Breast epithelium (tissue), 4 donors: ENCODE measurements at regions not wholly inside any gene's neighbourhood (a gene's known extent, or its start where the extent isn't known, plus 50 kb on each side); places are given as distances from the start of the nearest gene placed in this dataset.

Experiments used
- DNase-seq, 2 donors: peaks; one replicate each; pipeline ENCODE4 v3.0.0-alpha.2; 2019; ENCODE audit warnings: low spot score in 2 of 2
- H3K27ac ChIP-seq, 2 donors: fragments of 200-600 bp; sonication (generic) in 1 of 2; one replicate each; pipeline ENCODE4 v1.5.1; 2016 to 2019; ENCODE audit warnings: mild to moderate bottlenecking in 1 of 2
- H3K27me3 ChIP-seq, 2 donors: fragments of 200-600 bp; sonication (generic) in 1 of 2; one replicate each; pipeline versions ENCODE4 v1.5.1 to v1.6.0; 2017 to 2019; ENCODE audit warnings: control low read depth in 1 of 2, mild to moderate bottlenecking in 1 of 2
- H3K36me3 ChIP-seq: fragments of 200-600 bp; one replicate; pipeline ENCODE4 v1.5.1; 2019
- H3K4me1 ChIP-seq, 2 donors: fragments of 200-600 bp; sonication (generic); one replicate each; pipeline ENCODE4 v1.5.1; 2016 to 2019; ENCODE audit warnings: control low read depth in 1 of 2
- H3K4me3 ChIP-seq, 3 donors: fragments of 200-600 bp; sonication (generic); 1 replicate in 2 of 3; 2 replicates in 1 of 3; pipeline ENCODE4 v1.5.1; 2016 to 2019; ENCODE audit warnings: mild to moderate bottlenecking in 3 of 3, moderate library complexity in 2 of 3
- H3K9me3 ChIP-seq, 2 donors: fragments of 200-600 bp; sonication (generic) in 1 of 2; one replicate each; pipeline ENCODE4 v1.5.1; 2016 to 2019; ENCODE audit warnings: control low read depth in 1 of 2
- POLR2A ChIP-seq: fragments of 450-650 bp; IDR thresholded peaks from one replicate; pipeline ENCODE4 v1.6.1; 2016; ENCODE audit warnings: antibody characterized with exemption, mild to moderate bottlenecking, moderate library complexity
- POLR2AphosphoS5 ChIP-seq, 3 donors: sonication (generic); formaldehyde crosslinking; IDR thresholded peaks; one replicate each; pipeline ENCODE4 v1.6.1; 2017; ENCODE audit warnings: antibody characterized with exemption in 3 of 3
- intact Hi-C: fragments of 100-400 bp; cut with DNase I; formaldehyde crosslinking; loops from one replicate; pipeline ENCODE4 v1.15.1; 2023; ENCODE audit warnings: low total_unique reads
- TF ChIP-seq, protein P1 (sequence below), 3 donors: fragments of 450-650 bp; IDR thresholded peaks; one replicate each; pipeline ENCODE4 v1.5.1; 2016 to 2017; ENCODE audit warnings: antibody characterized with exemption in 3 of 3, mild to moderate bottlenecking in 3 of 3, moderate library complexity in 3 of 3

DNA sequence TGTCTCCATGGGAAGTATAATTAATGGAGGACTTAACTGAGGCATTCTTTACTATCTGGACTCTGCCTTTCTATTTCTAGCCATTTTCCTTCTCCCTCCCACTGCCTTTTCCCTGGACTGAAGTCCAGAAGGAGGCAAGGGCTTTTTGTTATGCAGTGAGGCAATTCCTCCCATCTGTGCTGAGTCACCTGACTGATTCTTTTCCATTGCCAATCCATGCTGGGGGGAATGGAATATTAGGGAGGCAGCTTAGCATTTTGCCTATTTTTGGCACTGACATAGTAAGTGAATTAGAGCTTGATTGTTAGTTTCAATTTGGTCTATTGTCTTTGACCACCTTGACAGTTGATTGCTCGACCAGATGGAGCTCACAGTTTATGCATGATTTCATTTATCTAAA is 1000.6 kb upstream of the PRMT6 start:
- Histone ChIP-seq H3K27me3 (no peaks in the 10 kb centered on the region), H3K9me3 (no peaks in the 10 kb centered on the region), H3K36me3 (no peaks in the 10 kb centered on the region), H3K4me1 (no peaks in the 10 kb centered on the region), H3K4me3 (no peak overlapping the region), H3K27ac (no peak overlapping the region)
- TF ChIP-seq POLR2AphosphoS5 (IDR thresholded peaks at IDR 0.05) (no peak), POLR2A (no peak)
- TF ChIP-seq, protein P1, sequence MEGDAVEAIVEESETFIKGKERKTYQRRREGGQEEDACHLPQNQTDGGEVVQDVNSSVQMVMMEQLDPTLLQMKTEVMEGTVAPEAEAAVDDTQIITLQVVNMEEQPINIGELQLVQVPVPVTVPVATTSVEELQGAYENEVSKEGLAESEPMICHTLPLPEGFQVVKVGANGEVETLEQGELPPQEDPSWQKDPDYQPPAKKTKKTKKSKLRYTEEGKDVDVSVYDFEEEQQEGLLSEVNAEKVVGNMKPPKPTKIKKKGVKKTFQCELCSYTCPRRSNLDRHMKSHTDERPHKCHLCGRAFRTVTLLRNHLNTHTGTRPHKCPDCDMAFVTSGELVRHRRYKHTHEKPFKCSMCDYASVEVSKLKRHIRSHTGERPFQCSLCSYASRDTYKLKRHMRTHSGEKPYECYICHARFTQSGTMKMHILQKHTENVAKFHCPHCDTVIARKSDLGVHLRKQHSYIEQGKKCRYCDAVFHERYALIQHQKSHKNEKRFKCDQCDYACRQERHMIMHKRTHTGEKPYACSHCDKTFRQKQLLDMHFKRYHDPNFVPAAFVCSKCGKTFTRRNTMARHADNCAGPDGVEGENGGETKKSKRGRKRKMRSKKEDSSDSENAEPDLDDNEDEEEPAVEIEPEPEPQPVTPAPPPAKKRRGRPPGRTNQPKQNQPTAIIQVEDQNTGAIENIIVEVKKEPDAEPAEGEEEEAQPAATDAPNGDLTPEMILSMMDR (IDR thresholded peaks at IDR 0.05) = no peak
- intact Hi-C loops = no loop called here
- no peak for DNase-seq

DNA sequence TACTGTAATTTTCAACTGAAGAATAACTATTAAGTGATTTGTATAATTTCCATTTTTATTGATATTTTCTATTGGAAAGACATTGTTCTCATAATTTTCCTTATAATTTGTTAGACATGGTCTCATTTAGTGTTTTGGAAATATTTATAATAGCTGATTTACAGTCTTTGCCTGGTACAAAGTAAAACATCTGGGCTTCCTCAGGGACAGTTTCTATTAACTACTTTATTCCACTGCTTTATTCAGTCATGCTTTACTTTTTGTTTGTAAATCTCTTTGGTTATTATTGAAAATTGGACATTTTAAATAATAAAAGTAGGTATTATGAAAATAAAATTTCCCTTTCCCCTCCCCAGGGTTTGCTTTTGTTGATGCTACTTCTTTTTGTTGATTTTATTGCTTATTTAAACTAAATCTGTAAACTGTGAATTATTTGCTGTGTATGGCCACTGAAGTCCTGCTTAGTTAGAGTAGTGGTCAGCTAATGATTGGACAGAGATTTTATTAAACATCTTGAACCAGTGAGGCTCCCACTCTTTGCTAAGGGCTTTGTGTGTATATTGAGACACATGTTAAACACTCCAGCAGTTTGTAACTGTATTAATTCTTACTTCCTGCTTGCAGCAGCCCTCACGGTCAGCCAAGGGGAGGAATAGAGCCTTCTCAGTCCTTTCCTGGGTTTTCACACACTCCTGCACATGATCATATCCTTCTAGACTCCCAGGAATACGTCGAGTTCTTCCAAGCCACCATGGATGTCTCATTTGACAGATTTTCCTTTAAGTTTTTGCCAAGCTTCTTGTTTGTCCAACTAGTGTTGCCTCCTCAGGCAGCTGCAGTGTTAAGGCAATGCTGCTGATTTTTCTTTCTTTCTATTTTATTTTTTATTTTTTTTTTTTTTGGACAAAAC is 994.6 kb upstream of the PRMT6 start:
- H3K4me1 ChIP-seq = no peaks in the 10 kb centered on the region
- intact Hi-C loops = no loop called here
- H3K27ac ChIP-seq = no peak overlapping the region
- no peak overlapping the region for H3K4me3 ChIP-seq
- no peak for DNase-seq
- H3K27me3 ChIP-seq = no peaks in the 10 kb centered on the region
- H3K36me3 ChIP-seq = no peaks in the 10 kb centered on the region
- no peak for TF ChIP-seq POLR2AphosphoS5 (IDR thresholded peaks at IDR 0.05)
- no peak for TF ChIP-seq POLR2A
- TF ChIP-seq, protein P1 (IDR thresholded peaks at IDR 0.05) = no peak
- peaks cover 0 to 9% of the 10 kb centered on the region in 2 donors for H3K9me3 ChIP-seq

DNA sequence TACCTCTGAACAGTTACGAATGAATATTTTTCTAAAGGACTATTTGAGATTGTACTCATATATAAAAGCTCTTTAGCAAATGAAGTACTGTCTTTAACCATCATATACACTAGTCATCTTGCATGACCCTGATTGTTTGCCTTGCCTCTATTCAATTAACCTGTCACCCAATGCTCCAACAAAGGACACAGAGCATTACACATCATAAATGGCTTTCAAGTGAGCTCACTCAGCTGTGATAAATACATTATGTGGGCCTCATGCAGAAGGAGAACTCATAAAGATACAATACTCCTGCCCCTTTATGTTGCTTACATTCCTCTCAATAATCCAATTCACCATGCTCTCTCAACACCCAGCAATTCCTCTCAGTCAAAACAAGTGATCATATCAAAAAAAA is 993.0 kb upstream of the PRMT6 start:
- TF ChIP-seq, protein P1 (IDR thresholded peaks at IDR 0.05) = no peak
- no peak for TF ChIP-seq POLR2AphosphoS5 (IDR thresholded peaks at IDR 0.05)
- no peak for TF ChIP-seq POLR2A
- no peak for DNase-seq
- Histone ChIP-seq H3K27ac (no peak overlapping the region), H3K4me1 (no peaks in the 10 kb centered on the region), H3K9me3 (peaks cover 0 to 9% of the 10 kb centered on the region in 2 donors), H3K36me3 (no peaks in the 10 kb centered on the region), H3K27me3 (no peaks in the 10 kb centered on the region), H3K4me3 (no peak overlapping the region)
- intact Hi-C loops = no loop called here

DNA sequence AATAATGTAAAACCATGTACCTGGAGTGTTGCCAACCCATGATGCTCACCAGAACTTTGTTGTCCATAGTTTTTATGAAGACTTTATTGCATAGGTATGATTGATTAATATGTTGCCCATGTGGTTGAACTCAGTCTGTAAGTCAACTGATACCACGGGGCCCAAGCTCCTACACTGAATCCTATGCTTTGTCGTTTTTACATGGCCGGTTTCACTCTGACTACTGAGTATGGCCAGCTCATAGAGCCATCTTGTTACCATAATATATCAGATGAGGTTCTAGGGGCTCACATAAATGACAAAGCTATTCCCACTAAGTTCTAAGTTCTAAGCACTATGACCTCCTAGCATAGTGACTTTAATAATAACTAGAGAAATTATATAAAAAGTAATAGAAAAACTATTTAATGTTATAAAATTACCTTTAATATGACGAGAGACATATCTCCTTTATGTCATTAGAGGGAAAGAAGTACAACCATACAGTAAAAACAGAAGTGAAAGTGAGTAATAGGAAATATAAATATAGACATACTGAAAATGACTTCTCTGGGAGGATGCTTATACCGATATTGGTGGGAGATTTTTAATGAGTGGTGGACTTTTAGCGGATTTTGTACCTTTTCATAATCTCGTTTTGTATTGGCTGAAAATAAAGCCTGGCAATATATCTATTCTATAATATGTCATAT is 983.4 kb upstream of the PRMT6 start:
- H3K4me1 ChIP-seq = no peaks in the 10 kb centered on the region
- intact Hi-C loops = no loop called here
- no peaks in the 10 kb centered on the region for H3K27me3 ChIP-seq
- no peak for DNase-seq
- H3K27ac ChIP-seq = no peak overlapping the region
- peaks cover 5% of the 10 kb centered on the region for H3K36me3 ChIP-seq
- no peak for TF ChIP-seq POLR2A
- TF ChIP-seq, protein P1 (IDR thresholded peaks at IDR 0.05) = no peak
- H3K9me3 ChIP-seq = no peaks in the 10 kb centered on the region
- H3K4me3 ChIP-seq = no peak overlapping the region
